GM19035 (cell line): ENCODE measurements at regions not wholly inside any gene's neighbourhood (a gene's known extent, or its start where the extent isn't known, plus 50 kb on each side); places are given as distances from the start of the nearest gene placed in this dataset.

Source experiments
- ATAC-seq: cut with Tn5 transposase; IDR thresholded peaks from one replicate; pipeline ENCODE4 v1.9.1; 2021; ENCODE audit not compliant: unreplicated experiment

DNA sequence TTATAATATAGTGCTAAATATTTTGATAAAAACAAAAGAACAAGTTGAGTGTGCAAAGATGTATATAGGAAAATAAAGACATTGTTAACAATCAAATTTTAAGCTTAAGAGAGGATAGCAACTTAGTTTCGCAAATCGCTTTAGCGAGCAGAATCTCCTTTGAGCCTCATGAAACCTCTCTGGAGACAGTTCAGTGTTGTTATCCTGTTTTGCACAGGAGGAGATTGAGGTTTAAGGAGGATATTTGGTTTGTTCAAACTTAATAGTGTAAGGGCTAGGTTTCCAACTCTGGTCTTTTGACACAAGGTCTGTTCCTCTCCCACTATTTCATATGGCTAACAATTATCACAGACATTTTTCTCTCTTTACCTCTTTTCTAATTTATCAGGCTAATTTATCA is 1848.5 kb upstream of the TENM3 start:
- ATAC-seq, result no peak

DNA sequence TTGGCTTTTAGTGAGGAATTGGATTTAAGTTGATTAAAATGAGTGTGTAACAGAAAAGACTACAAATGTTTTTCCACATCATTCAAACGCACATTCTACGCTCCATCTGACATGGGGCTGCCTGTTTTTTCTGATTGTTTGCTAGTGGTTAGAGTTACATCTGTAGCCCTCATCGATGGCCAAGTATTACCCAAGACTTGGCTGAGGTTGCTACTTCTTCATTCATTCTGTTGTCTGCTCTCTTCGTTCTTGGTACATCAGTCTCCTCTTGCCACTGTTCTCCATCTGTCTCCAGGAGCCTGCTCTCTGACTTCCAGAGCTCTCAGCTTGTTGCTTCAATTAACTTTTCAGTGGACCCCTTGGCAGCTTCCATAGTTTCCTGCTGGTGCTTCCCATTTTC is 1844.6 kb upstream of the TENM3 start:
- no peak for ATAC-seq

DNA sequence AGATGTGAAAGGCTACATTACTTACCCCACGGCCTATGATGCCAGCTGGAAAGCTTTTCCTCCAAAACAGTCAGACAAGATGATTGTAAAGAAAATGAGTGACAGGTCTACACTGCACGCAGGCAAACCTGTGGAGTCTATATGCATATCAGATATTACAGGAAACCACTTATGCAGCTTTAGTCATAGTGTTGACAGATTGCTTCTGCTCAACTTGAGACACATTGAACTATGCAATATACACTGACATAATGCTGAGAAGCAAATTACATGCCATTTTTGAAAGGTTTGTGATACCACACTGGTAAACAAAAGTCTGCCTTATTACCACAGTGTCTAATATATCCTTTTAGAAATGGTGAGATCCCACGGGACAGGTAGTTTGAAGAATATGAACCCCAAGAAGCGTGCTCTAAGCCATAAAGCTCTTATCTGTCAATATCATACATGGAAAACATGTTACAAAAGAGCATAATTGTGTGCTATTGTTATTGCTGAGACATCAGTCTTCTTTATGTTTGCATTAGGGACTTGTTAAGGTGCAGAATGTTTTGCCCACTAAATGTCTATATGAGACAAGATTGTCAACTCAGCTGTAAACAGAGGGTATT is 1835.8 kb upstream of the TENM3 start:
- ATAC-seq, result no peak

DNA sequence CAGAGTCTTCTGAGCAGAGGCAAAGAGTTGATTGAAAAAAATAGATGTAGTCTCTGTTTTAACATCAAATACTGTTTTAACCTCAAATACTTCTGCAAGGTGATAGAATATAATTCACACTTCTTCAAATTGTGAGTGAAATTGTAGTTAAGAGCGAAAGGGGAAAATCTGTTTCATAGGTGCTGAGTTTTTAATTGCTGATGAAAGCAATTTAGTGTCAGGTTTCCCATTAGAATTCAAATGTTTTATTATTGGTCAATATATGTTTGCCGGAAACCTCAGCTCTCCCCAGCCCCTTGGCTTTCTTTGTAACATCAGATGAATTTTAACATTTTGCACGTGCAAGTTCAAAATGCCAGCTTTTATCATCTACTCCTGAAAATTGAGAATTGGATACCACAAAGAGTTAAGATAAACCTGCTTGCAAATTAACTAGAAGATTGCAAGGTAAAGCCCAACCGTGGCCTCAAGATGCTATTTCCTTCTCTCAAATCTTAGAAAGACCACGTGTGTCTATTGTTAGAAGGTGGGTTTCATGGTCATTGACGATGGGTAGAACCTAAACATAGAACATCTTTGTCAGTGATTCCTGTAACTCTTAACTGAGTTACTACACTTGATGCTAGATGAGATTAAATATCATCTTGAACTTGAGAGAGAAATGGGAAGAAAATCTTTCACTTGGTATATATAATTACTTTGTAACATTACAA is 1824.2 kb upstream of the TENM3 start:
- no peak for ATAC-seq

DNA sequence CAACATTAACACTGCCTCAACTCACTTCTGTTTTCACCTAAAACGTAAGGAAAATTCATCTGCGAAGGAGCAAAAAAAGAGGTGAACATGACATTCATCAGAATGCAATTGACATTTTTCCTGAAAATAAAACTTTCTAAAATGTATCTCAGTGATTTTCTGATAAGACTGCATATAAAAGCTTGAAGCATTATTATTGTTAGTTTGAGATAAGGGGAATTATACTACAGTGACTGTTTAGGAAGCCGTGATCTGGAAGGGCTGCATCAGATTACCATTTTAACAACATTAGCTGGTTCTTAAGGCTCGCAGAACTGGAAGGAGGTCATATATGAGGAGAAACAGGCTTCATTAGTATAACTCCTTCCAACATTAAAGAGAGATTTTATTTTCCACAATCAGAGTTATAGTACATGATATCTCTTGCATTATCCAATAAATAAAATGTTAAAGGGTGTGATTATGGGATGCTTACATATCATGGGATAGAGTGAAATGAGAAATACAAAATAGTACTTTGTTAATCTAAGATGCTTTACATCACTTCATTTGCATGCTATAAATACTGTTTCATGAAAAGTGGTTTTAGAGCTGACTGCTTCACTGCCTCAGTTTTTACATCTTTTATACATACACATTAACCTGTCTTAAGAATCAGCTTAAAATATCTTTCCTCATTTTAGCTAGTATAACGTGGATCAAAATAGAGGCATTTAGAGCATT is 1820.1 kb upstream of the TENM3 start:
- no peak for ATAC-seq

DNA sequence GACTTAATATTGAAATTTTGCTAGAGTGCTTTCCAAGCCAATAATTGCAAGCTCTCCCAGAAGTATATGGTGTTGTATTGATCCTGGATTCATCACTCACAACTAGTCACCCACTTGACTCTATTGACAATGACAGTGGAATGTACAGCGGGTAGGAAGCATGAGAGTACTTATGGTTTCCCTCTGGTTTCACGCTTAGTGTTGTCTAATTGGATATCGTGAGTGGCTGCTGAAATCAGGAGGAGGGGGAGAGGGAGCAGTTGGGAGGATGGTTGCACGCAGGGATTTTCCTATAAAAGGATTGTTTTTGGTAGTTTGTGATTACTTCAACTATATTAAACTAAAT is 1819.5 kb upstream of the TENM3 start:
- ATAC-seq, result no peak

DNA sequence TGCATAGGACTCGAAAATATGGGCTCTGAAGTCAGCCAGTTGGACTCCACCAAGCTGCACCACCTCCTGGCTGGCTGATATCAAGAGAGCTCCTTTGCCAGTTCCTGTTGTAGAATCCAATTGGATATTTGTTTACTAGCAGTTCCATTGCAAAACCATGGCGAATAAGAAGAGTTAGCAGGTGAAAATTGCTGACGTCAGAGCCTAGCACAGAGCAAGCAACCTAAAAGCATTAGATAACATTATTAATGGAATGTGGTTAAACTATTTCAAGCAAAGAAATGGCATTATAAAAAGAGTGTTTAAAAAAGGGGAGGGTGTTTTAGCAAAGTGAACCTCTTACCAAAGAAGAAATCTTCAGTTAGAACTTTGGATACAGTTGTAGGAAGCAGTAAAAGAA is 1816.3 kb upstream of the TENM3 start:
- no peak for ATAC-seq

DNA sequence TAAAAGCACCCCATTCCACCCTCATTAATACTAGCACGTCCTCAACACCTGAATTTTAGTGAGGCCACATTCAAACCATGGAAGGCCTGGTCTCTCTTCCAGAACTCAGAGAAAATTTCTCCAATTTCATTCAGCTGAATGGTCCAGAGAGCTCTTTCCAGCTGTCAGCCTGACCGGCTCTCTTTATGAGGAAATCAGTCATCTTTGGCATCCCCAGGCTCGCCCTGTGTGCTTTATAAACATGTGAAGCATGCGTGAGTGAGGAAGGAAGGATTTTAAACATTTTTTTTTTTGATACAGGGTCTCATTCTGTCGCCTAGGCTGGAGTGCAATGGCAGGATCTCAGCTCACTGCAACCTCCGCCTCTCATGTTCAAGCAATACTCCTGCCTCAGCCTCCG is 1812.9 kb upstream of the TENM3 start:
- no peak for ATAC-seq

DNA sequence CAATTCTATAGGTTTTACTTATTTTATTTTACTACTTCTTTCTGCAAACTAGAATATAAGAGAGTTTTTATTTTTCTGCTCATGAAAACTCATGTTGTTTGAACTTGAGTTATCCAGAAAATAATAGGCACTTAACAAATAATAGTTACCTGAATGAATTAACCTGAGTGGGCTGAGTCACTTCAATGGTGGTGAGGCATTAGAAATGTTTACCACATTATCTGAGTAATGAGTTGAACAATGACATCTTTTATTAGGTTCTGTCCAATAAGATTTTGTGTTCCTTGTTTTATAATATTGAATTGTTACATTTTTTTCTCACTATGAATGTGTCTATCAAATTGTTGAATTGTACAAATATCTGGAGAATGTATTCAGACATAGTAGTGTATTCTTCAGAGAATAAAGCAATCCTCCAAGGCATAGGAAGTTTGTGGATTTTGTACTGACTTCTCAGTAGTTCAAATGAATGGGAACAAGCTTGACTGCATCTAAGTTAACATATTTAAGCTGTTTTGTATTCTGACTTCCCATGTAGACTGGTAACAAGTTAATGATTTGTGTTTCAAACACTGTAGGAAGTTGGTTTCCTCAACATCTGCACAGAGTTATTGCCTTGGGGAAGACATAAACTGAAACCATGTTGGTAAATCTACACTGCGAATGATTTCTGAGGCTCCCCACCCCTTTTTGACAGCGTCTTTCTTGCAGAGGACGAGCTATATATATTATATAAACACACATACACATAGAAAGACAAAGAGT is 1808.9 kb upstream of the TENM3 start:
- ATAC-seq, result no peak

DNA sequence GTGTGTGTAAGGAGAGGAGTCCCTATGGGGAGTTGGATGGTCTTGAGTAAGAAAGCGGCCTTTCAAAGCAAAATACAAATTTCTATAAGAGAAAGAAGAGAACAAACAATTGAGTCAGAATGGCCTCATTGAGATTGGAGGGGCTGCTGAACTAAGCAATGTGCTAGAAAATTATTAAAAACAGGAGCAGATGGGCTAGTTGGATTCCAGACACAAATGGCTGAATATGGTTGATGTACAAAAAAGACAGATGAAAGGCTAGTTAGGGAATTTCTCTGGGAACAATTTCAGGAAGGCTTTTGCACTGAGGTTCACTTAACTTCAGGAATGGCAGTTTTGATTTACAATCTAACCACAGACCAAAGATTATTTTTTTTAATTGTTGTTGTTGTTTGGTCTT is 1806.8 kb upstream of the TENM3 start:
- no peak for ATAC-seq

DNA sequence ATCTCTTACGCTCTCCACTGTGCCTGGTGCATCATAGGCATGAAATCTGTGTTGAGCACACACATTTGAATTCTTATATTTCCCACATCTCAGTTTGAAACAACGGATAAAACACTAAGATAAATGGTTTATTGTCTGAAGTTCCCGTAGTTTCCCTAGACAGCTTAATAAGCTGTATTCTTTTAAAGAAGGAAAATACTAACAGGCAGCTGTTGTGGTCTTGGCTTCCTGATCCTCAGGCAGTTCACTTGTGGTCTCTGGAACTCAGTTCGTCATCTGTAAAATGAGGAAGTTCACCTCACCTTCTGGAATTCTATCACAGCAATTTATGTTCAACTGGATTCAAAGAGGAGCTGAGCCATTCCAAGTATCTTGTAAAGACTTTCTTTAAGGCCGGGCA is 1805.6 kb upstream of the TENM3 start:
- no peak for ATAC-seq

DNA sequence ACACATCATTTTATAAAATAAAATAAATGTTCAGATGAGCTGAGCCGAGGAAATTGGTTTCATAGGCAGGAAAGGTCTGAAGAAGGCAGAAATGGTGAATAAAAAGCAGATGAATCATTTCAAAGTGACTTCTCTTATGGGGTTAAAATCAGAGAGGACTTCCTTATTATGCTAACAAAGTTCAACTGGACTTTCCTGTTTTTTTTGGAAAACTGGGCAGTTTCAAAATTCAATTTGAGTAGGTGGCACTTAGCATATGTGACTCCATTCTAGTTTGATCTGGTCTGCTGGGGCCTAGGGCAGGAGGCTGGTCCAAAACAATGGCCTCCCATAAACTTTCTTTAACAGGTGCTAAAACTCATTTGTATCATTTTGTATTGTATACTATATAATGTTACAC is 1794.9 kb upstream of the TENM3 start:
- ATAC-seq, result no peak

DNA sequence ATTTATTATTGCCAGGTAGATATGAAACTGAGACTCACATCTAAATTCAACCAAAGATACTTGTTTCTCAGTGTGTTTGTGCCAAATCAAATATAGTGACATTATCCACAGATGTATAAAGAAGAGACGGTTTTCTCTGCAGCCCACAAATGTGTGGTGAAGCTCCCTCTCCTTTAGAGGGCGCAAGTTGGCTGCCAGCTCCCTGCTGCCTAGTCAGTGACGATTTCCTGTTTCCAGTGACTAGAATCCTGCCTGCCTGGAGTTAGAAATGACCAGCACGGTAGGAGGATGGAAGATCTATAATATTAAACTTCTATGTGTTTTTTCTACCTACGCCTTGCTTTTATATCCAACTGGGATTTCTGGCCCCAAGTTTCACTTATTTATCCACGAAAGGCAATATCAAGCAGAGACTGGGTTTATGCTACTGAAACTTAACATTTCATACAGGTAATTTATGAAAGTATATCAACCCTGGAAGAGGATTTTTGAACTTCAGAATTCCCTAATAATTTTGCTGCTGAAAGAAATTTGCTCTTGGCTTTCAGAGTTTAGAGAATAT is 1793.7 kb upstream of the TENM3 start:
- ATAC-seq, result no peak

DNA sequence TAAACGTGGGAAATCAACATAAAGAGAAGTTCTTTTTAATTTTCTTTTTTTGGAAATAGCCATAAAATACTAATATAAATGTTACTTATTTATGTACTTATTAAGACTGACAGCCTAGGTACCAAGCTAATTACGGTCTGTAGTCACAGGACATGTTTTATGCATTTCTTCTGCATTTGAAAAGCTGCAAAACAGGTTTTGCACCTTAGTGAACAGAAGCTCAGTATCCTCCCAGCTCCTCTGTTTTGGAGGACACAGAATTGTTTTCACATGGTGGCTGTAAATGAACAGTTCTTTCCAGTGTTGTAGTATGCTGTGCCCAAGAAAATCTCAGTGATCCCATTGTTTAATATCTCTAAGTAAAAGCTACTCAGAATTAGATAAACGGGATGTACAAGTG is 1788.0 kb upstream of the TENM3 start:
- ATAC-seq, result no peak

DNA sequence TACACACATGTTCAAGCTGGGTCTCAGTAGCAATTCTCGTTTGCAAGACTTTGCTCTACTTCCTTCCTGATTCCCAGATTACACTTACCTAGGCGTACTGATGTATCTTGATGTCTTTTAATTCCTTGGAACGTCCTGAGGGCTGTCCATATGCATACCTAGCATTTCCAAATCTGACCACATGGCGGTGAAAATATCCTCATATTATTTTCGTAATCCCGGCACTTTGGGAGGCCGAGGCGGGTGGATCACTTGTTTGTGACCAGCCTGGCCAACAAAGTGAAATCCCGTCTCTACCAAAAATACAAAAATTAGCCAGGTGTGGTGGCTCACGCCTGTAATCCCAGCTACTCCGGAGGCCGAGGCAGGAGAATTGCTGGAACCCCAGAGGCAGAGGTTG is 1786.3 kb upstream of the TENM3 start:
- no peak for ATAC-seq

DNA sequence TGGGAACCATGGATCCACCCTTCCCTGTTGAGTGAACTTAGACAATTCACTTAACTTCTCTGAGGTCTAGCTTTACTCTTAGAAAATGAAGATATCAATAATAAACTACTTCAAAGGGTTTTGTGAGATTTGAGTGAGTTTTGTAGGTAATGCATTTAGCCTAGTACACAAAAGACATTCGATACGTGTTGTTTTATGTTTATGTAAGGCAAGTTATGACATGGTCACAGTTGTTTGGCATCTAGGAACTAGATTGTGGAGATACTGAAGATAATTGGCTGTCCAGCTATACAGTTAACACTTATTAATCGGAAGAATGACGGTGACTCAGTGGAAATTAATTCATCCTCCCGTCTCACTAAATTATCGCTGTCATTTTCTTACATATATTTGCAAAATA is 1781.1 kb upstream of the TENM3 start:
- ATAC-seq, result no peak

DNA sequence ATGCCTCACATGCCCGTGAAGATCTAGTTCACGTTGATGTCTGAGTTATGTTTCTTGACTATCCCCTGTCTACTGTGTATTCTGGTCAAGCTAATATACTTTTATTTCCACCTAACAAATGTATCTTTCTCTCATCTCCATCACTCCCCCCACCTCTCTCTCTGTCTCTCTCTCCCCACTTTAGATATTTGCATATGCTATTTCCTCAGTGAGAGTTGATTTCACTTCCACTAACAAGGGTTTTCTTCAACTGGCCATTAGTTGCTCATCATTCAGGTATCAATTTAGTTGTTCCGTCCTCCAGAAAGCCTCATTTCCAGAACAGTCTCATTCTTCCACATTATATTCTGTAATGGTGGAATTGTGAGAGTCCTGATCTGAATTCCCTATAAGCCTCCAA is 1777.8 kb upstream of the TENM3 start:
- ATAC-seq, result no peak

DNA sequence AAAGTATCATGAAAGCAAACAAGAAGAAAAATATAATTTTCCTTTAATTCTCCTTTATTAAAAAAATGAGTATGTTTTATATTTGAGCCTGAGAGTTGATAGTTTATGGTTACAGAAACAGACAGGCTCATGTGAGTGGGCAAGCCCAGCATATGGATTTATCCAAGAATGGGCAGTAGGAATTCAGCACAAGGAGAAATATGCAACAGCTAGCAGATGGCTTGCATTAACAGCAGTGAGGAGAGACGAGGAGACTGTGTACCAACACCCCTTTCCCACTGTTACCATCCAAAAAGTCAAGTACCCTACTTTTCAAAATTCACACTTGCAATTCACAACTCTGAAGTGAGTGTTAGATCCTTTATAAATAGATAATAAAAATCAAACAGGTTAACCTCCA is 1760.2 kb upstream of the TENM3 start:
- ATAC-seq, result no peak

DNA sequence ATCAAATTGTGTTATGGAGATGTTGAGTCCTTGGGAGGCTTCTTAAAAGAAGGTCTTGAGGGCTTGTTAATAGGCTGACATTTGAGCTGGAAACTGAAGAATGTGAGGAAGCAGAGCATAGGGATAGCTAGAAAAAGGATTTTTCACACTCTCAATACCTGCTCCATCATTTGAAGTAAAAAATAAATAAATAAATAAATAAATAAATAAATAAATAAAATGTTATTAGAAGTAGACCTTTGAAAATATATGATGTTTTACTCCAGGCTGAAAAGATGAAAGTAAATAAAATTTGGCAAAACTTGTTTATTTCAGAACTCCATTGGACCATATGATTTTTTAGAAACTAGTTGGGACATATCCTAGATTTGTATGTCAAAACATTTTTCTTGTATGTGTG is 1757.8 kb upstream of the TENM3 start:
- ATAC-seq, result no peak

DNA sequence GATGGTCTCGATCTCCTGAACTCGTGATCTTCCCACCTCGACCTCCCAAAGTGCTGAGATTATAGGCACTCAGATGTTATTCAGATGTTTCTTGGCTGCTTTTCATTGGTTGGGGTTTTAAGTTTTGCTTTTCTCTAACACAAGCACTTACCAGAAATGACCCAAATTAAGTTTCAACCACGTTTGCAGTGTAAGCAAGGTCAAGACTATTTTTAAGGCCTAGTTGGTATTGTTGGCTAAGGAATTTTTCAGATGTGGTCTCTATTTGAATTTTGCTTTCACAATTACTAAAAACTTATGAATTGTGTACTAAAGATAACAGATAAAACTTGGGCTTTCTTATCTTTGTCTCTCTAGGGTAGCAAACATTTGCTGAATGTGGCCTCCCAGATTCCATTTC is 1756.9 kb upstream of the TENM3 start:
- no peak for ATAC-seq

DNA sequence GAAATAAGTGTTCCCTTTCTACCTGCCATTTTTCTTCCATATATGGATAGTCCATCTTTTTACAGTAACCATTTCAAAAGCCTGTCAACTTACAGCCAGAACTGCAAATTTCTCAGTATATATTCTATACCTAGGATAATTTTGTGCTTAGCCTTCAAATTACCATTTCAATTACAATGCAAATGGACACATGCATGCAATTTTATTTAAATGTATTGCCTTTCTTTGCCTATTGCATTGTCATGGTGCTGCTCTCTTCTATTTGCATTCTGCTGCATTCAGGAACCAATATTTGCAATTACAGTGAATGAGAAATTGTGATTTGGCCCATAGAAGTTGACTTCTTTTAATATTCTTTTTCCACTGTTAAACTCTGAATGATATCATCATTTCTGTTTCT is 1753.4 kb upstream of the TENM3 start:
- ATAC-seq, result no peak

DNA sequence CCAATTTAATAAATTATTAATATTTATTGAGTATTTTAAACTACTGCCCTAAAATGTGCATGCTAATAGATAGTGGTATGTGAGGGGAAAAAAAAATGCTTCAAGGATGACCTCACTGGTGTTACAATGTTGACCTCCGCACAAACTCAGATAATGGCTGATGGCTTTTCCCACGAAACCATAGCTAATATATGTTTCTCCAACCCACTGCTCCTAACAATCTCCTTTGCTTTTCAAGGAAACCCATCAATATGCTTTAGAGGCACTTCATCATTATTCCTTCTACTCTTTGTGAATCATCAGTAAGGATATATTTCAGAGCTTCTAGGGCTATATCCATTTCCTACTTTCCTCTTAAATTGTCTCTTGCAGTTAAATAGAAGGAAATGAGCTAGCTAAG is 1752.0 kb upstream of the TENM3 start:
- ATAC-seq, result no peak
